Frontal cortex (tissue), 3 donors: ENCODE measurements at regions not wholly inside any gene's neighbourhood (a gene's known extent, or its start where the extent isn't known, plus 50 kb on each side); places are given as distances from the start of the nearest gene placed in this dataset.
"Not testable (repeated sequence)": the region's sequence is repeated elsewhere in the genome, so short reads cannot be mapped to it uniquely, and the experiment has no call there.

Experiments
- DNase-seq, 2 donors: peaks; one replicate each; pipeline ENCODE4 v3.0.0; 2012; ENCODE audit warnings: low spot score in 2 of 2
- FAIRE-seq: peaks from 2 replicates; lab custom pipeline; 2012; peaks lifted over from hg19 to GRCh38; lab: Jason Lieb, UNC
- donor health status: control.
- donor health status: control.
- donor health status: control.

- FAIRE-seq = no peak
- DNase-seq = no peak
Measured at GRCh38 chr1:90325168-90325567, 330.3 kb downstream of the ZNF326 start.

GRCh38 chr1:90322186-90322585 is 327.3 kb downstream of the ZNF326 start:
- DNase-seq = no peak
- no peak for FAIRE-seq

- FAIRE-seq (no peak), DNase-seq (no peak)
Measured at GRCh38 chr1:90319918-90320317, 325.0 kb downstream of the ZNF326 start.

GRCh38 chr1:90318431-90318830 is 323.5 kb downstream of the ZNF326 start:
- no peak for DNase-seq
- no peak for FAIRE-seq

GRCh38 chr1:90317628-90318027 is 322.7 kb downstream of the ZNF326 start:
- no peak for FAIRE-seq
- no peak for DNase-seq

GRCh38 chr1:90314533-90314932 is 319.6 kb downstream of the ZNF326 start:
- FAIRE-seq (no peak), DNase-seq (no peak)

GRCh38 chr1:90313778-90314177 is 318.9 kb downstream of the ZNF326 start:
- FAIRE-seq = no peak
- DNase-seq = no peak

GRCh38 chr1:90309806-90310205 is 314.9 kb downstream of the ZNF326 start:
- DNase-seq = no peak
- FAIRE-seq = no peak

GRCh38 chr1:90308421-90308820 is 313.5 kb downstream of the ZNF326 start:
- FAIRE-seq (no peak), DNase-seq (no peak)

- FAIRE-seq = no peak
Measured at GRCh38 chr1:90305577-90305976, 310.7 kb downstream of the ZNF326 start.

GRCh38 chr1:90296327-90296726 is 301.4 kb downstream of the ZNF326 start:
- DNase-seq (no peak), FAIRE-seq (no peak)

More at GRCh38 chr1:90305577-90305976, 310.7 kb downstream of the ZNF326 start:
- no peak for DNase-seq

GRCh38 chr1:90295534-90295933 is 300.6 kb downstream of the ZNF326 start:
- FAIRE-seq (no peak), DNase-seq (no peak)

- no peak for FAIRE-seq
- no peak for DNase-seq
Measured at GRCh38 chr1:90291431-90292216, 296.7 kb downstream of the ZNF326 start.

- FAIRE-seq = no peak
- no peak for DNase-seq
Measured at GRCh38 chr1:90282811-90283210, 287.9 kb downstream of the ZNF326 start.

- FAIRE-seq, DNase-seq: not testable (repeated sequence)
Measured at GRCh38 chr1:90281886-90282285, 287.0 kb downstream of the ZNF326 start.

- FAIRE-seq (no peak), DNase-seq (no peak)
Measured at GRCh38 chr1:90277270-90277669, 282.4 kb downstream of the ZNF326 start.

GRCh38 chr1:90274376-90274775 is 279.5 kb downstream of the ZNF326 start:
- FAIRE-seq (no peak), DNase-seq (no peak)

GRCh38 chr1:90273241-90273774 is 278.4 kb downstream of the ZNF326 start:
- FAIRE-seq = no peak
- DNase-seq = no peak

GRCh38 chr1:90262791-90263190 is 267.9 kb downstream of the ZNF326 start:
- FAIRE-seq = no peak
- no peak for DNase-seq

GRCh38 chr1:90262286-90262685 is 267.4 kb downstream of the ZNF326 start:
- DNase-seq (no peak), FAIRE-seq (peak; percentile 66)

- FAIRE-seq = no peak
- no peak for DNase-seq
Measured at GRCh38 chr1:90246069-90246468, 251.2 kb downstream of the ZNF326 start.

- no peak for FAIRE-seq
- no peak for DNase-seq
Measured at GRCh38 chr1:90236493-90236892, 241.6 kb downstream of the ZNF326 start.
